ENCODE measurements at regions not wholly inside any gene's neighbourhood (a gene's known extent, or its start where the extent isn't known, plus 50 kb on each side); places are given as distances from the start of the nearest gene placed in this dataset.
"Not testable (repeated sequence)": the region's sequence is repeated elsewhere in the genome, so short reads cannot be mapped to it uniquely, and the experiment has no call there.

GRCh38 chr5:104353371-104353770 is 790.8 kb upstream of the NUDT12 start:
- peaks cover 0 to 17% (median 0%) of the 10 kb centered on the region in 9 donors for H3K9me3 Mint-ChIP-seq

DNA sequence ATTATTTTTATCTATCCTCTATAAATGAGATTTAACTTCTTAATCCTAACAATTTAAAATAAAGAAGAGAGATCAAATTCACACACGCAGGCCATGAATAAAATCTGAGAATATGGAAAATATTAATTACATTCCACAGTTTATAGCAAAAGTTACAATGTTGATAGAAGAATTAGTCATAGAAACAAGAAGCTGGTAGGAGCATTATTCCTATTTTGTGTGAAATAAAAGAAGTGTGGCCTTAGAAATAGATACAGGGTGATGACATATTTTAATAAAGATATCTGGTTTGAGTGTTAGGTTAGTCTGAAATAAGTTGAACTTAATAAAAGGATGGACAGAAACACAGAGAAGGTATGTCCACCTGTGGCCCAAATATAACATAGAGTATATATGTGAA is 790.4 kb upstream of the NUDT12 start:
- no peaks in the 10 kb centered on the region for H3K4me1 Mint-ChIP-seq
- H3K27ac Mint-ChIP-seq, result no peak overlapping the region
- H3K36me3 Mint-ChIP-seq, result no peaks in the 10 kb centered on the region
- no peaks in the 10 kb centered on the region for H3K27me3 Mint-ChIP-seq
- POLR2A ChIA-PET, result no interaction called here
- ATAC-seq (no peak), DNase-seq (no peak)
- H3K4me3 Mint-ChIP-seq, result no peak overlapping the region
- H3K9me3 Mint-ChIP-seq, result peaks cover 0 to 17% (median 0%) of the 10 kb centered on the region in 9 donors

More at GRCh38 chr5:104353371-104353770, 790.8 kb upstream of the NUDT12 start:
- no peak for ATAC-seq
- H3K4me1 Mint-ChIP-seq, result no peaks in the 10 kb centered on the region
- no peak overlapping the region for H3K4me3 Mint-ChIP-seq
- no peaks in the 10 kb centered on the region for H3K36me3 Mint-ChIP-seq
- POLR2A ChIA-PET, result no interaction called here
- no peak overlapping the region for H3K27ac Mint-ChIP-seq
- DNase-seq, result no peak
- H3K27me3 Mint-ChIP-seq, result no peaks in the 10 kb centered on the region

DNA sequence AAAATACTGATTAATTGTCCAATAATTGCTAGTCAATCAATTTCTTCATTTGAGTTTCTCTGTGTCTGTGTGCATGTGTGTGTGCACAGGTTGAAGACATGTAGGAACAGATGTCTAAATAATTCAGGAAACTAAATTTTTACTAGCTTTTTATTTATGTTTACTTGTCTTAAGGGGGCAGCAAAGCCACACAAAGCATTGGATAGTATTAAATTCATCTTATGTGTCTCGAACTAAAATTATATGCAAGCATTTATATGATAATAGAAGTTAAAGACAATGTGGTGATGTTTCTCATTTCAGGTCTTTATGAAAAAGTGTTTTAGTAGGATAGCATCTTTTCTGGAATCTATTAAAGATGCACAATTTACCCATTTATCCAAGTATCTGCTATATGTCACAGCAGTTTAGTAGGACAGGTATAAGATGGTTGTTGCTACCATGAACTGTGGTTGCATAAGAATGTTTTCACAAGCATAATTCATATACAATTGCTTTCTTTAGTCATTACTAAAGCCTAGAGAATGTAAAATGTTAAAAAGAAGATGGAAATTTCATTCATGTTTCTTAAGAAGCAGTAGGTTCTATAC is 784.6 kb upstream of the NUDT12 start:
- ATAC-seq (no peak), DNase-seq (no peak)
- POLR2A ChIA-PET, result no interaction called here
- no peaks in the 10 kb centered on the region for H3K36me3 Mint-ChIP-seq
- H3K4me3 Mint-ChIP-seq, result no peak overlapping the region
- peaks cover 0 to 12% (median 2%) of the 10 kb centered on the region in 9 donors for H3K9me3 Mint-ChIP-seq
- no peak overlapping the region for H3K27ac Mint-ChIP-seq
- H3K4me1 Mint-ChIP-seq, result no peaks in the 10 kb centered on the region
- no peaks in the 10 kb centered on the region for H3K27me3 Mint-ChIP-seq

- peaks cover 0 to 11% (median 2%) of the 10 kb centered on the region in 9 donors for H3K9me3 Mint-ChIP-seq
- POLR2A ChIA-PET, result no interaction called here
- DNase-seq (no peak), ATAC-seq (no peak)
- no peaks in the 10 kb centered on the region for H3K4me1 Mint-ChIP-seq
- H3K4me3 Mint-ChIP-seq, result no peak overlapping the region
- no peaks in the 10 kb centered on the region for H3K27me3 Mint-ChIP-seq
- H3K36me3 Mint-ChIP-seq, result no peaks in the 10 kb centered on the region
- H3K27ac Mint-ChIP-seq, result no peak overlapping the region
These were observed 782.8 kb upstream of the NUDT12 start for GRCh38 chr5:104345222-104346016.

GRCh38 chr5:104344809-104345208 is 782.2 kb upstream of the NUDT12 start:
- no peaks in the 10 kb centered on the region for H3K27me3 Mint-ChIP-seq
- H3K4me3 Mint-ChIP-seq, result no peak overlapping the region
- no peak overlapping the region for H3K27ac Mint-ChIP-seq
- no peaks in the 10 kb centered on the region for H3K4me1 Mint-ChIP-seq
- POLR2A ChIA-PET, result no interaction called here
- H3K36me3 Mint-ChIP-seq, result no peaks in the 10 kb centered on the region
- H3K9me3 Mint-ChIP-seq, result peaks cover 0 to 10% (median 2%) of the 10 kb centered on the region in 9 donors
- ATAC-seq, result no peak
- DNase-seq, result no peak

GRCh38 chr5:104327801-104328200 is 765.2 kb upstream of the NUDT12 start:
- no peak for ATAC-seq
- POLR2A ChIA-PET, result no interaction called here

GRCh38 chr5:104326966-104327365 is 764.4 kb upstream of the NUDT12 start:
- H3K36me3 Mint-ChIP-seq, result no peaks in the 10 kb centered on the region
- H3K4me3 Mint-ChIP-seq, result no peak overlapping the region
- no peaks in the 10 kb centered on the region for H3K4me1 Mint-ChIP-seq
- H3K27ac Mint-ChIP-seq, result no peak overlapping the region
- H3K27me3 Mint-ChIP-seq, result no peaks in the 10 kb centered on the region
- POLR2A ChIA-PET, result no interaction called here
- ATAC-seq, result no peak
- H3K9me3 Mint-ChIP-seq, result peaks cover 0 to 16% (median 6%) of the 10 kb centered on the region in 9 donors
- no peak for DNase-seq

More at GRCh38 chr5:104327801-104328200, 765.2 kb upstream of the NUDT12 start:
- Mint-ChIP-seq H3K4me1 (no peaks in the 10 kb centered on the region), H3K36me3 (no peaks in the 10 kb centered on the region), H3K27me3 (no peaks in the 10 kb centered on the region), H3K4me3 (no peak overlapping the region), H3K27ac (no peak overlapping the region), H3K9me3 (peaks cover 0 to 21% (median 10%) of the 10 kb centered on the region in 9 donors)
- DNase-seq, result no peak

GRCh38 chr5:104325356-104325755 is 762.8 kb upstream of the NUDT12 start:
- H3K27ac Mint-ChIP-seq, result no peak overlapping the region
- no peak for ATAC-seq

DNA sequence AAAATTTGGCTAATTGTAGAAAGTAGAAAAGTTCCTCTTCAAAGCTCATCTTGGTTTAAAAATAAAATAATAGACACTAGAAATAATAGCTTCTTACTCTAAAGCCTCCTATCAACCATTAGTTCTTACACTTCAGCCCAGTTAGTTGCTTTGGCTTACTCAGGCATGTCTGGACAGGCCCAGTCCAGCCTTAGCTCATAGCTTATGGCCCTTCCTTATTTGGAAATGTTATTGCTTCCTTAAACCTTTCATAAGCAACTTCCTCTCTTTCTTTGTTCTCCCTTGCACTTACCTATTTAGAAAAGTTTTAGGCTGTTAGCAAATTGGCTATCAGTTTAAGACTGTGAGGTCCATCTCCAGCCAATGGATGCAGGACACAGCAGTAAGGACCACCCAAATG is 754.1 kb upstream of the NUDT12 start:
- H3K27me3 Mint-ChIP-seq, DNase-seq, H3K4me3 Mint-ChIP-seq, POLR2A ChIA-PET, H3K27ac Mint-ChIP-seq, H3K36me3 Mint-ChIP-seq, ATAC-seq, H3K4me1 Mint-ChIP-seq: not testable (repeated sequence)
- peaks cover 0 to 10% (median 3%) of the 10 kb centered on the region in 9 donors for H3K9me3 Mint-ChIP-seq

More at GRCh38 chr5:104325356-104325755, 762.8 kb upstream of the NUDT12 start:
- no peak for DNase-seq
- H3K27me3 Mint-ChIP-seq, result no peaks in the 10 kb centered on the region
- no peaks in the 10 kb centered on the region for H3K36me3 Mint-ChIP-seq
- no peak overlapping the region for H3K4me3 Mint-ChIP-seq
- no peaks in the 10 kb centered on the region for H3K4me1 Mint-ChIP-seq
- POLR2A ChIA-PET, result no interaction called here
- peaks cover 0 to 14% (median 5%) of the 10 kb centered on the region in 9 donors for H3K9me3 Mint-ChIP-seq

- H3K36me3 Mint-ChIP-seq, result no peaks in the 10 kb centered on the region
- POLR2A ChIA-PET, result no interaction called here
- H3K27ac Mint-ChIP-seq, result no peak overlapping the region
- H3K4me3 Mint-ChIP-seq, result no peak overlapping the region
- H3K27me3 Mint-ChIP-seq, result no peaks in the 10 kb centered on the region
- no peaks in the 10 kb centered on the region for H3K4me1 Mint-ChIP-seq
- peaks cover 0 to 10% (median 3%) of the 10 kb centered on the region in 9 donors for H3K9me3 Mint-ChIP-seq
- DNase-seq, result no peak
- ATAC-seq, result no peak
These were observed 749.9 kb upstream of the NUDT12 start for GRCh38 chr5:104312481-104312880.

DNA sequence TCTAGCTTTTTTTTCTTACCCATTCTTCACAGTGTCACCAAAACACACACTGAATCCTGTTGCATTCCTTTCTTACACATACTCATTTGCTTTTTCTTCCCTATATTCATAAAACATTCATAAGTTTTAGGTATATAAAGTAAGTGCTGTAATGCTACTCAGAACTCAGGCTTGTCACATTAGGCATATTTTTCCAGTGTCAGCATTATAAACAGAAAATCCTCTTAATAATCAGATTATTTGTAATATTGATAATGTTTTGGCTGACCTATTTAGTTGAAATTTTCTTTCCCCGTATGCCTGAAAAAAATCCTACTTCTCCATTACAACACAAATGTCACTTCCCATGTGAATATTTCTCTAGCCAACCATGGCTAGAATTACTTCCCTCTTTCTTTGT is 743.0 kb upstream of the NUDT12 start:
- POLR2A ChIA-PET, result no interaction called here
- Mint-ChIP-seq H3K27me3 (no peaks in the 10 kb centered on the region), H3K27ac (no peak overlapping the region), H3K36me3 (no peaks in the 10 kb centered on the region), H3K4me1 (no peaks in the 10 kb centered on the region), H3K9me3 (peaks cover 0 to 9% (median 0%) of the 10 kb centered on the region in 9 donors), H3K4me3 (no peak overlapping the region)
- DNase-seq, result no peak
- ATAC-seq, result no peak

GRCh38 chr5:104299998-104300706 is 737.6 kb upstream of the NUDT12 start:
- no peaks in the 10 kb centered on the region for H3K27me3 Mint-ChIP-seq
- H3K4me1 Mint-ChIP-seq, result no peaks in the 10 kb centered on the region
- POLR2A ChIA-PET, result no interaction called here
- no peak for DNase-seq
- H3K4me3 Mint-ChIP-seq, result no peak overlapping the region
- peaks cover 0 to 41% (median 1%) of the 10 kb centered on the region in 9 donors for H3K9me3 Mint-ChIP-seq
- no peak overlapping the region for H3K27ac Mint-ChIP-seq
- no peak for ATAC-seq
- H3K36me3 Mint-ChIP-seq, result no peaks in the 10 kb centered on the region

DNA sequence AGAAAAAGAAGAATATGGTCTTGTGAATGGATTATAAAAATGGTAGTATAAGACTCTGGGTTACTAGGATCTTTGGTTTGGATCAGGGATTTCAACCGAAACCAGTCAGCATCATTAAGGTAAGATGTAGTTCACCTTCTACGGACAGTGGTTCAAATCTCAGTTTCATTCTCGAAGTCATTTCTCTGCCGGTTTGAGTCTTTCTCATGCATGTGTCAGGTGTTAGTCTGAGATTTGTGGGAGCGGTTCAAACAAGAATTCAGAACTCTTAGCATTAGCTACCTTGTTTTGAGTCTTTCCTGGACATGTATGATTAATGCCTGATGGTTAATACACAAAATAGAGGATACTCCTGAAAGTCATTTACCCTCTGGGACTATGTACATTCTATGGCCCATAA is 735.9 kb upstream of the NUDT12 start:
- no peak for DNase-seq
- POLR2A ChIA-PET, result no interaction called here
- H3K4me1 Mint-ChIP-seq, result no peaks in the 10 kb centered on the region
- H3K27ac Mint-ChIP-seq, result no peak overlapping the region
- ATAC-seq, result no peak
- no peaks in the 10 kb centered on the region for H3K36me3 Mint-ChIP-seq
- no peaks in the 10 kb centered on the region for H3K27me3 Mint-ChIP-seq
- H3K9me3 Mint-ChIP-seq, result peaks cover 0 to 39% (median 5%) of the 10 kb centered on the region in 9 donors
- no peak overlapping the region for H3K4me3 Mint-ChIP-seq

Measured in naive thymus-derived CD8-positive, alpha-beta T cell (primary cell).